Thyroid gland (tissue), 4 donors: ENCODE measurements at regions not wholly inside any gene's neighbourhood (a gene's known extent, or its start where the extent isn't known, plus 50 kb on each side); places are given as distances from the start of the nearest gene placed in this dataset.
"Not testable (repeated sequence)": the region's sequence is repeated elsewhere in the genome, so short reads cannot be mapped to it uniquely, and the experiment has no call there.

Experiments used
- POLR2A ChIP-seq, 2 donors: fragments of 450-650 bp; IDR thresholded peaks; one replicate each; pipeline ENCODE4 v1.6.1; 2017; ENCODE audit warnings: antibody characterized with exemption in 2 of 2, mild to moderate bottlenecking in 2 of 2, moderate library complexity in 1 of 2
- TF ChIP-seq, protein P1 (sequence below), 6 experiments: fragments of 200-600 bp in 3 of 6; fragments of 450-650 bp in 3 of 6; sonication (generic) in 3 of 6; IDR thresholded peaks; one replicate each; pipeline ENCODE4 v1.5.1; 2016 to 2019; ENCODE audit warnings: antibody characterized with exemption in 6 of 6, mild to moderate bottlenecking in 2 of 6, inconsistent platforms in 1 of 6, moderate library complexity in 1 of 6

- TF ChIP-seq, protein P1, sequence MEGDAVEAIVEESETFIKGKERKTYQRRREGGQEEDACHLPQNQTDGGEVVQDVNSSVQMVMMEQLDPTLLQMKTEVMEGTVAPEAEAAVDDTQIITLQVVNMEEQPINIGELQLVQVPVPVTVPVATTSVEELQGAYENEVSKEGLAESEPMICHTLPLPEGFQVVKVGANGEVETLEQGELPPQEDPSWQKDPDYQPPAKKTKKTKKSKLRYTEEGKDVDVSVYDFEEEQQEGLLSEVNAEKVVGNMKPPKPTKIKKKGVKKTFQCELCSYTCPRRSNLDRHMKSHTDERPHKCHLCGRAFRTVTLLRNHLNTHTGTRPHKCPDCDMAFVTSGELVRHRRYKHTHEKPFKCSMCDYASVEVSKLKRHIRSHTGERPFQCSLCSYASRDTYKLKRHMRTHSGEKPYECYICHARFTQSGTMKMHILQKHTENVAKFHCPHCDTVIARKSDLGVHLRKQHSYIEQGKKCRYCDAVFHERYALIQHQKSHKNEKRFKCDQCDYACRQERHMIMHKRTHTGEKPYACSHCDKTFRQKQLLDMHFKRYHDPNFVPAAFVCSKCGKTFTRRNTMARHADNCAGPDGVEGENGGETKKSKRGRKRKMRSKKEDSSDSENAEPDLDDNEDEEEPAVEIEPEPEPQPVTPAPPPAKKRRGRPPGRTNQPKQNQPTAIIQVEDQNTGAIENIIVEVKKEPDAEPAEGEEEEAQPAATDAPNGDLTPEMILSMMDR (IDR thresholded peaks at IDR 0.05), result not testable (repeated sequence)
- not testable (repeated sequence) for TF ChIP-seq POLR2A (IDR thresholded peaks at IDR 0.05)
Measured at GRCh38 chr1:120949724-120950123, 60.2 kb downstream of the PPIAL4A start.
